HFFc6 (cell line): ENCODE measurements at regions not wholly inside any gene's neighbourhood (a gene's known extent, or its start where the extent isn't known, plus 50 kb on each side); places are given as distances from the start of the nearest gene placed in this dataset.

Source experiments
- DNase-seq: peaks from one replicate; pipeline ENCODE4 v3.0.0-alpha.2; 2018
- H3K27ac Mint-ChIP-seq: 2 replicates; pipeline ENCODE4 v1.8.0; 2020; ENCODE audit warnings: mild to moderate bottlenecking, mixed read lengths
- H3K27me3 Mint-ChIP-seq: 2 replicates; pipeline ENCODE4 v1.8.0; 2021; ENCODE audit warnings: mild to moderate bottlenecking, moderate library complexity, mixed read lengths; ENCODE audit not compliant: insufficient read depth
- H3K36me3 Mint-ChIP-seq: 2 replicates; pipeline ENCODE4 v1.8.0; 2021; ENCODE audit warnings: low read depth, mixed read lengths
- H3K4me1 Mint-ChIP-seq: 2 replicates; pipeline ENCODE4 v1.8.0; 2020; ENCODE audit warnings: low read depth, mixed read lengths
- H3K4me3 Mint-ChIP-seq: 2 replicates; pipeline ENCODE4 v1.8.0; 2020; ENCODE audit warnings: mild to moderate bottlenecking, moderate library complexity, mixed read lengths
- H3K9me3 Mint-ChIP-seq: 2 replicates; pipeline ENCODE4 v1.8.0; 2020; ENCODE audit warnings: mild to moderate bottlenecking, mixed read lengths
- TF ChIP-seq, protein P1 (sequence below): fragments of 200-600 bp; sonication (generic); IDR thresholded peaks from 2 replicates; pipeline ENCODE4 v1.5.0; 2021; ENCODE audit warnings: antibody characterized with exemption, mild to moderate bottlenecking

DNA sequence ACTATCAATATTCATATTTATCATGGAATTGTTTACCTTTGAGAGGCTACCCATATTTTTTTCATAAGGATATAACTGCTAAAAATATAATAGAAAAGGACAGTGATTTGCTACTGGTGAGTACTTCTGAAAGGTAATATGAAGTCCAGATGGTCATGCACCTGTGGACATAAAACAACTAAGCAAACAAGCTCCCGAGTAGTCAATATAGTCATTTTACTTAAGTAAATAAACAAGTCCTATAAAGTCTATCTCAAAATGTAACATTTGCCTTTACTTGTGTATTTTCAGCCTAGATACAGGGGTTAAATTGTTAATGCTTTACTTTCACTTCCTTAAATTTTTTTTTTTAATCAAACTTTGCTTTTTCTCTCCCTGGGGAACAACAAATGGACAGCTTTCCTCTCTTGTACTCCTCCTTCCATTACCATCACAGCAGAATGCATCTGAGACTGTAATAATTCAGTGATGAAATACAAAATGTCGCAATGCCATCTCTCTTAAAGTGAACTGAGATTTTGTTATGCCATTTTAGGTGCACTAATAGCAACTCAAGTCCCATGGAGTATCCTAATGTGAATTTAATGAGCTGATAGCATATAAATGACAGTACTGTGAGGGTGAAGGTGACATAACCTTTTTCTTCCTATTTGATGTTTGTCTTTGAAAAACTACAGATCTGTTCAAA is 1325.4 kb upstream of the ZEB2 start:
- Mint-ChIP-seq H3K4me3 (no peak overlapping the region), H3K9me3 (no peaks in the 10 kb centered on the region), H3K36me3 (no peaks in the 10 kb centered on the region), H3K27ac (no peak overlapping the region), H3K4me1 (no peaks in the 10 kb centered on the region), H3K27me3 (no peaks in the 10 kb centered on the region)
- TF ChIP-seq, protein P1, sequence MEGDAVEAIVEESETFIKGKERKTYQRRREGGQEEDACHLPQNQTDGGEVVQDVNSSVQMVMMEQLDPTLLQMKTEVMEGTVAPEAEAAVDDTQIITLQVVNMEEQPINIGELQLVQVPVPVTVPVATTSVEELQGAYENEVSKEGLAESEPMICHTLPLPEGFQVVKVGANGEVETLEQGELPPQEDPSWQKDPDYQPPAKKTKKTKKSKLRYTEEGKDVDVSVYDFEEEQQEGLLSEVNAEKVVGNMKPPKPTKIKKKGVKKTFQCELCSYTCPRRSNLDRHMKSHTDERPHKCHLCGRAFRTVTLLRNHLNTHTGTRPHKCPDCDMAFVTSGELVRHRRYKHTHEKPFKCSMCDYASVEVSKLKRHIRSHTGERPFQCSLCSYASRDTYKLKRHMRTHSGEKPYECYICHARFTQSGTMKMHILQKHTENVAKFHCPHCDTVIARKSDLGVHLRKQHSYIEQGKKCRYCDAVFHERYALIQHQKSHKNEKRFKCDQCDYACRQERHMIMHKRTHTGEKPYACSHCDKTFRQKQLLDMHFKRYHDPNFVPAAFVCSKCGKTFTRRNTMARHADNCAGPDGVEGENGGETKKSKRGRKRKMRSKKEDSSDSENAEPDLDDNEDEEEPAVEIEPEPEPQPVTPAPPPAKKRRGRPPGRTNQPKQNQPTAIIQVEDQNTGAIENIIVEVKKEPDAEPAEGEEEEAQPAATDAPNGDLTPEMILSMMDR = no peak
- DNase-seq = no peak

DNA sequence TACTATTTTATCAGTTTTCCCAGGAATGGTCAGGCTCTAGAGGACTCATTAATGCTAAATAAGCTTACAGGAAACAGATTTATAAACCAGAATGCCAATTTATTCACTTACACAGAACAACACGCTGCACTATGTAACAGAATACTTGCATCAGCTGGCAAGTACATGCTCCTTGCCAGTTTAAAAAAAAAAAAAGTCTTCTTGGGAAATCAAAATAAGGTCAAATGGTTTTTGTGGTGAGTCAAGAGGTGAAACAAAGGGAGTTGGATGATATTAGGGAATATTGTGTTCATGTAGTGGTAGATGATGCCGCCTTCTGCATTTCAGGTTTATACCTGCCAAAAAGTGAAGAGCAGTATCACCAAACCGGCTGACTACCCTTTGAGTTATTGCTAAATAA is 1322.1 kb upstream of the ZEB2 start:
- Mint-ChIP-seq H3K27me3 (no peaks in the 10 kb centered on the region), H3K36me3 (no peaks in the 10 kb centered on the region)
- no peak for DNase-seq

DNA sequence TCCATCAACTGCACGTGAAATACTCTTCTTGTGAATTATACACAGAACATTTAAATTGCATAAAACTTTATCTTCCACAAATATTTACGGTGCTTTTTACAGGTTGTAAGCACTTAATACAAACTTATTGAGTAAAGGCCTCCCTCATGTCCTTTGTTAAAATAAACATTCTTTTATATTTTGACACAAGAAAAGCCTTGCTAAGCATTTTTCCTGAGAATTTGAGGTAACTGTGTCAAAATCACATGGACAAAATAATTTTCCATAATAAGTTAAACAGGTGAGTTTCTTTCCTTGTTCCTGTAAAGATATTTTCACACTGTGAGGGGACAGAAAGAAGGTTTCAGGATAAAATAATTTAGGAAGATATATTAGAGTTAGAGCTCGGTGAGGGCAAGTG is 1317.1 kb upstream of the ZEB2 start:
- no peak for DNase-seq
- H3K9me3 Mint-ChIP-seq = no peaks in the 10 kb centered on the region
- TF ChIP-seq, protein P1 = no peak
- no peaks in the 10 kb centered on the region for H3K4me1 Mint-ChIP-seq
- H3K27ac Mint-ChIP-seq = no peak overlapping the region
- H3K36me3 Mint-ChIP-seq = no peaks in the 10 kb centered on the region
- no peaks in the 10 kb centered on the region for H3K27me3 Mint-ChIP-seq
- no peak overlapping the region for H3K4me3 Mint-ChIP-seq

More for the DNA sequence above, 1322.1 kb upstream of the ZEB2 start:
- Mint-ChIP-seq H3K4me1 (no peaks in the 10 kb centered on the region), H3K9me3 (no peaks in the 10 kb centered on the region), H3K27ac (no peak overlapping the region), H3K4me3 (no peak overlapping the region)
- TF ChIP-seq, protein P1 = no peak

DNA sequence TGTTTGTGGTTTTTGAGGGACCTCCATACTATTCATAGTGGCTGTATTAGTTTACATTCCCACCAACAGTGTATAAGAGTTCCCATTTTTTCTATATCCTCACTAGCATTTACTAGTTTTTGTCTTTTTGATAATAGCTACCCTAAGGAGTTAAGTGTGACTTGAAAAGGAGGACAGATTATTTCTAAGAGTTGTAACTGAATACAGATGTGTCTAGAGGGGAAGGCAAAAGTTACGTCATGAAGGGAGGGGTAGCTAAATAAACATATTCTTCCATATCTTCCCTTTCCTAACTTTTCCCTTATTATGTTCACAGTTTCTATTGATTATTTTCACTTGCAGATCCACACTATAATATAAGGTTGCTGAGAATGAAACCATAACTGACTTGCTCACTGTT is 1315.7 kb upstream of the ZEB2 start:
- Mint-ChIP-seq H3K9me3 (no peaks in the 10 kb centered on the region), H3K27ac (no peak overlapping the region), H3K4me3 (no peak overlapping the region), H3K36me3 (no peaks in the 10 kb centered on the region), H3K27me3 (no peaks in the 10 kb centered on the region), H3K4me1 (no peaks in the 10 kb centered on the region)
- no peak for DNase-seq
- TF ChIP-seq, protein P1 = no peak

DNA sequence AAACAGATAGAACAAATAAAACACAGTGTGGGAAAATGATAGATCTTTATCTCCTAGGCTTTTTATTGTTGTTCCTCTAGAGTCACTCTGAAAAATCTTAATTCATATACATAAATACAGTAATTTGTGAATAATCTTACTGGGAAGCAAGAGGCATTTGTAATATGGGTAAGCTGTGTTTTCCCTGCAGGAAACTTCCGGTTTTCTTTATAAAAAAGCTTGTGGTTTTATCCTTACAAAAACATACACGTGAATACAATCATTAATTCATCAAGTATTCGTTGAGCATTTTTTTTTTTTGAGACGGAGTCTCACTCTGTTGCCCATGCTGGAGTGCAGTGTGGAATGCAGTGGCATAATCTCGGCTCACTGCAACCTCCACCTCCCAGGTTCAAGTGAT is 1312.8 kb upstream of the ZEB2 start:
- no peaks in the 10 kb centered on the region for H3K36me3 Mint-ChIP-seq
- no peak overlapping the region for H3K4me3 Mint-ChIP-seq
- no peaks in the 10 kb centered on the region for H3K9me3 Mint-ChIP-seq
- H3K4me1 Mint-ChIP-seq = no peaks in the 10 kb centered on the region
- TF ChIP-seq, protein P1 = no peak
- H3K27me3 Mint-ChIP-seq = peaks cover under 1% of the 10 kb centered on the region; the same call in 1 of the 2 replicates
- no peak overlapping the region for H3K27ac Mint-ChIP-seq
- DNase-seq = no peak
